ENCODE measurements at regions not wholly inside any gene's neighbourhood (a gene's known extent, or its start where the extent isn't known, plus 50 kb on each side); places are given as distances from the start of the nearest gene placed in this dataset.

GRCh38 chr11:86157797-86158378, 86.7 kb upstream of the EED start:
- TF ChIP-seq YY1 (IDR thresholded peaks at IDR 0.05; ENCODE audit: low read depth, low read length), result no peak
- TF ChIP-seq, protein P1, sequence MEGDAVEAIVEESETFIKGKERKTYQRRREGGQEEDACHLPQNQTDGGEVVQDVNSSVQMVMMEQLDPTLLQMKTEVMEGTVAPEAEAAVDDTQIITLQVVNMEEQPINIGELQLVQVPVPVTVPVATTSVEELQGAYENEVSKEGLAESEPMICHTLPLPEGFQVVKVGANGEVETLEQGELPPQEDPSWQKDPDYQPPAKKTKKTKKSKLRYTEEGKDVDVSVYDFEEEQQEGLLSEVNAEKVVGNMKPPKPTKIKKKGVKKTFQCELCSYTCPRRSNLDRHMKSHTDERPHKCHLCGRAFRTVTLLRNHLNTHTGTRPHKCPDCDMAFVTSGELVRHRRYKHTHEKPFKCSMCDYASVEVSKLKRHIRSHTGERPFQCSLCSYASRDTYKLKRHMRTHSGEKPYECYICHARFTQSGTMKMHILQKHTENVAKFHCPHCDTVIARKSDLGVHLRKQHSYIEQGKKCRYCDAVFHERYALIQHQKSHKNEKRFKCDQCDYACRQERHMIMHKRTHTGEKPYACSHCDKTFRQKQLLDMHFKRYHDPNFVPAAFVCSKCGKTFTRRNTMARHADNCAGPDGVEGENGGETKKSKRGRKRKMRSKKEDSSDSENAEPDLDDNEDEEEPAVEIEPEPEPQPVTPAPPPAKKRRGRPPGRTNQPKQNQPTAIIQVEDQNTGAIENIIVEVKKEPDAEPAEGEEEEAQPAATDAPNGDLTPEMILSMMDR (IDR thresholded peaks at IDR 0.05; ENCODE audit: control extremely low read depth in 1 of 3, insufficient read depth in 1 of 3, low read depth in 1 of 3, low read length in 3 of 3), result no peak
